Subcutaneous abdominal adipose tissue (tissue), 5 donors: ENCODE measurements at regions not wholly inside any gene's neighbourhood (a gene's known extent, or its start where the extent isn't known, plus 50 kb on each side); places are given as distances from the start of the nearest gene placed in this dataset.

ENCODE experiments used
- H3K27ac ChIP-seq: one replicate; pipeline ENCODE4 v1.7.0; 2013; ENCODE audit warnings: low read depth, mild to moderate bottlenecking, inconsistent platforms, low read length, moderate library complexity
- H3K27me3 ChIP-seq, 5 donors: one replicate each; pipeline ENCODE4 v1.7.0; 2013; ENCODE audit warnings: low read length in 5 of 5, inconsistent platforms in 1 of 5; ENCODE audit not compliant: control insufficient read depth in 5 of 5, insufficient read depth in 4 of 5
- H3K36me3 ChIP-seq, 5 donors: one replicate each; pipeline ENCODE4 v1.7.0; 2013; ENCODE audit warnings: low read length in 5 of 5; ENCODE audit not compliant: control insufficient read depth in 5 of 5, insufficient read depth in 5 of 5
- H3K4me1 ChIP-seq, 5 donors: one replicate each; pipeline ENCODE4 v1.7.0; 2013; ENCODE audit warnings: low read length in 5 of 5, mild to moderate bottlenecking in 3 of 5, moderate library complexity in 1 of 5; ENCODE audit not compliant: control insufficient read depth in 5 of 5, insufficient read depth in 5 of 5
- H3K4me3 ChIP-seq, 5 donors: one replicate each; pipeline ENCODE4 v1.7.0; 2013; ENCODE audit warnings: low read length in 5 of 5, low read depth in 1 of 5
- H3K9ac ChIP-seq, 5 donors: one replicate each; pipeline ENCODE4 v1.7.0; 2013; ENCODE audit warnings: low read length in 5 of 5, mild to moderate bottlenecking in 4 of 5, moderate library complexity in 3 of 5
- H3K9me3 ChIP-seq, 5 donors: one replicate each; pipeline ENCODE4 v1.7.0; 2013; ENCODE audit warnings: low read length in 5 of 5; ENCODE audit not compliant: control insufficient read depth in 5 of 5
- donor health status: healthy.
- donor health status: healthy.
- donor health status: healthy.
- donor health status: healthy.
- donor health status: healthy.

DNA sequence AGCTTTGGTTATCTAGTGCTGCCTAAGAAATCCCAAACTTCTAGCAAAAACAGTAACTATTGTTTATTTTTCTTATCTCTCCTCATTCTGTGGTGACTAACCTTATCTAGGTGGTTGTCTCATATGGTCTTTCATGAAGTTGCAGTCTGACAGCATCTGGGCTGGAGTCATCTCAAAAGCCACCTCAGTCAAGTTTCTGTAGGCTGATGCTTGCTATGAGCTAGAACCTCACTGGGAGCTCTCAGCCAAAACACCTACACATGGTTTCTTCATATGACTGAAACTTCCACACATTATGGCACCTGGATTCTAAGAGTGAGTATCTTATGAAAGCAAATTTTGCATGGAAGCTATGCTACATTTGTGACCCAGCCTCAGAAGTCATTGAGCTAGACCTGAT, 596.4 kb upstream of the VRK2 start:
- no peak overlapping the region for H3K9ac ChIP-seq
- H3K27me3 ChIP-seq: no peaks in the 10 kb centered on the region
- no peak overlapping the region for H3K4me3 ChIP-seq
- H3K36me3 ChIP-seq: no peaks in the 10 kb centered on the region
- H3K9me3 ChIP-seq: no peaks in the 10 kb centered on the region
- H3K4me1 ChIP-seq: peaks cover 0 to 6% (median 3%) of the 10 kb centered on the region in 5 donors
- no peak overlapping the region for H3K27ac ChIP-seq

DNA sequence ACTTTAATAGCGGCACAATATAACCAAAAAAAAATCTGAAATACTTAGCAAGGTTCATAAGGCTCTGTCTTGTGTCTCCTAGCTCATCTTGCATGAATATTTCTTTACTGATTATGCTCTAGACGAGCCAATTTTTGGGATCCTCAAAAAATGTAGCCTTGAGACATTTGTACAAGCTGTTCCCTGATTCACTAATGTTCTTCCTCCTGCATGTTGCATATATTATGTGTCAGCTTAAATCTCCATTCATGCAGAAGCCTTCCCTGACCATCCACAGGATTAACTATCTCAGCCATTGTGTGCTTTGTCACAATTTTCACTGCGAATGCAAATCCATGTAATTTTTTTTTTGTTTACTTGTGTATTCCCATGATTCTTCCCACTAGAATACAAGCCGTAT, 594.0 kb upstream of the VRK2 start:
- no peaks in the 10 kb centered on the region for H3K36me3 ChIP-seq
- no peaks in the 10 kb centered on the region for H3K9me3 ChIP-seq
- H3K27ac ChIP-seq: no peak overlapping the region
- H3K9ac ChIP-seq: no peak overlapping the region
- peaks cover 0 to 6% (median 3%) of the 10 kb centered on the region in 5 donors for H3K4me1 ChIP-seq
- no peaks in the 10 kb centered on the region for H3K27me3 ChIP-seq
- no peak overlapping the region for H3K4me3 ChIP-seq

DNA sequence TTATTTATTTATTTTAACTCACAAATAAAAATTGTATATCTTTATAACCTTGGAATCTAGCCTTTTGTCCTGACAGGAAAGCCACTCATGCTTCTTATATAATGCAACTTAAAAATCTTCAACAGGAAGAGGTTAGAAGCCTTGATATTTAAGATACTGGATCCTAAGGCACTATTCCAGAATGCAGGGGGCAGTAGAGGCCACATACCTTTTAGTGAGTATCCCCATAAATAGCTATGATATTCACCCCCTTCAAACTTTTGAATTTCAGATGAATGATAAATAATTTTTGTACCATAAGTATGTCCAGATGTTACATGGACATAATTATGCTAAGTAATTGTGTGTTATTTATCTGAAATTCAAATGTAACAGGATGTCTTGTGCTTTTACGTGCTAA, 592.7 kb upstream of the VRK2 start:
- peaks cover 0 to 2% (median 0%) of the 10 kb centered on the region in 5 donors for H3K9me3 ChIP-seq
- no peak overlapping the region for H3K9ac ChIP-seq
- peaks cover 0 to 2% (median under 1%) of the 10 kb centered on the region in 5 donors for H3K4me1 ChIP-seq
- no peaks in the 10 kb centered on the region for H3K27me3 ChIP-seq
- H3K4me3 ChIP-seq: no peak overlapping the region
- H3K36me3 ChIP-seq: no peaks in the 10 kb centered on the region
- H3K27ac ChIP-seq: no peak overlapping the region

DNA sequence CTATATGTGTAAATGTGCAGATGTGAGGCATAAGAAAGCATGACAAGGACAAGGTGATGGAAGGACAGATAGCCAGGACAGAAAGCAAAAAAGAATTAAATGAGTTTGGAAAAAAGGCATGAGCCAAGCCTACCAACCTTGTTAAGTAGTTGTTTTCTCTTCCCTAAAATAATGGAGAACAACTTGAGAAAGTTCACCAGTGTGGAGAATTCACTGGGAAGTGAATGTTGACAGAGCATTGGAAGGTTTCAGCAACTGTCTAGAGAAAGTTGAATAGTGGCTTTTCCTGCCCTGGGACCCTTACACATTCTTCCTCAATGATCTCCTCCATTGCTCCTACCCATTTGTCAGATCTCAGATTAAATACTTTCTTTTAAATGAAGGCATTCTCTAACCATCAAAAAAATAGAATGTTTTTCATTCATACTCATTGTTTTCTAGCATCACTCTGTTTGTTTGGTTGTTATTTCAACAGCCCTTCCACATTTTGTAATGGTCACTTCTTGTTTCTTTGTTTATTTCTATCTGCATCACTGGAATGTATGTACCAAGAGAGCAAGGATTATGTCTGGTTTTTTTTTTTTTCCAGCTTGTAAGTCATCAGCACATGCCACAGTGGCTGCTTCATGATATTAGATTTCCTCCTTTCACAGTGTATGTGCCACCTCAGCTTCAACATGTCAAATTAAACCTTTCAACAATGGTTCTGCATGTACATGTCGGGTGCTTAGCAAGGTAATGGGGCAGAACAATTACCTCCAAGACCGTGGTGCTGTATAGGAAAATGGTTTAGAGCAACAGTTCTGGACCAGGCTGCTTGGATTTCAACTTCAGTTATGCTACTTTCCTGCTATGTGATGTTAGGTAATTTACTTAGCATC, 586.0 kb upstream of the VRK2 start:
- Histone ChIP-seq H3K27me3 (no peaks in the 10 kb centered on the region), H3K4me1 (no peaks in the 10 kb centered on the region), H3K36me3 (no peaks in the 10 kb centered on the region), H3K27ac (no peak overlapping the region), H3K9me3 (peaks cover 0 to 3% (median 0%) of the 10 kb centered on the region in 5 donors), H3K9ac (no peak overlapping the region), H3K4me3 (no peak overlapping the region)

DNA sequence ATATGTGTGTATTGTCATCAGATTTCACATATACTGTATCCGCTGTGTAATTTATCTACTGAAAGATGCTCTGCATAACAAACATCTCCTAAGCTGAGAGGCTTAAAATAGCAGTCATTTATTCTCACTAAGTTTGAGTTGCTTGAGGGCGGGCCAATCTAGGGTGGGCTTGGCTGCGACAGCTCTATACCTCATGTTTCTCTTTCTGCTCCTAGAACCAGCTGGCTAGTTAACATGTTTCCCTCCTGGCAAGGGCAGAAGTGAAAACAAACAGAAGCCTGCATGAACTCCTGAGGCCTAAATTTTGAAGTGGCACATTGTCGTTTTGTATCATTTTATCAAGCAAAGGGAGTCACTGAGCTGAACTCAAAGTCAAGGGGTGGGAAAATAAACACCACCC, 585.0 kb upstream of the VRK2 start:
- Histone ChIP-seq H3K27ac (no peak overlapping the region), H3K9me3 (peaks cover 0 to 3% (median 0%) of the 10 kb centered on the region in 5 donors), H3K9ac (no peak overlapping the region), H3K36me3 (no peaks in the 10 kb centered on the region), H3K4me3 (no peak overlapping the region), H3K27me3 (no peaks in the 10 kb centered on the region), H3K4me1 (no peaks in the 10 kb centered on the region)

DNA sequence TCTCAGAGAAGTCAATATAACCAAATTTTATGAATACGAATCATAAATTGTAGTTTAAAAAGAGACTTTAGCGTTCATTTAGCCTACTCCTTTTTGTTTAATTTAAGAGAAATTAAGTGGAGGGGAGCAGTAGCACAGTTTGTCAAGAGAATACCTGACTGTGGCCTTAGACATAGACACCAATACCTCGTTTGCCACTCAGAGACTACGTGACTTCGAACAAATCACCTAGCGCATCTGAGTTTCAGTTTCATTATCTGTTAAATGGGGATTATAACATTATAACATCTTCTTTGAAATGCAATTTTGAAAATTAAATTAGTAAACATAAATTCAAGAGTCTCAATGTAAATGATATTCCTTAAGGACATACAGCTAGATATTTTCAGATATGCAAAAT, 581.5 kb upstream of the VRK2 start:
- H3K27ac ChIP-seq: no peak overlapping the region
- no peaks in the 10 kb centered on the region for H3K27me3 ChIP-seq
- no peaks in the 10 kb centered on the region for H3K36me3 ChIP-seq
- no peak overlapping the region for H3K4me3 ChIP-seq
- H3K9ac ChIP-seq: no peak overlapping the region
- no peaks in the 10 kb centered on the region for H3K4me1 ChIP-seq
- H3K9me3 ChIP-seq: no peaks in the 10 kb centered on the region

DNA sequence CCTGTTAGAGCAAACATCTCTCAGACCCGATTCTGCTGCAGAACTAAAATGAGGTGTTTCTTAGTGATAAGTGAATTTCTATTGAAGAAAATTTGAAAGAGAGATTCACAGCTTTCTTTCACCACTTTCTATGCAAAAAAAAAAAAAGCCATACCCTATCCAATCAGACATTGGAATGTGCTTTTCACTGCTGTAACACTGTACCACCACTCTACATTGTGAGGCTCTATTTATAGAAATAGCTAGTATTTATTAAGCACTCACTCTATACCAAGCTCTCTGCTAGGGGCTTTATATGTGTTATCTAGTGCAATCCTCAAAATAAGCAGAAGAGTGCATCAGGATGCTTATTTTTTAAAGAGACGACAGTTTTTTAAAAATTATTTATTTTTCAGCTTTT, 580.6 kb upstream of the VRK2 start:
- Histone ChIP-seq H3K27ac (no peak overlapping the region), H3K4me1 (no peaks in the 10 kb centered on the region), H3K4me3 (no peak overlapping the region), H3K36me3 (no peaks in the 10 kb centered on the region), H3K27me3 (no peaks in the 10 kb centered on the region), H3K9me3 (no peaks in the 10 kb centered on the region), H3K9ac (no peak overlapping the region)

DNA sequence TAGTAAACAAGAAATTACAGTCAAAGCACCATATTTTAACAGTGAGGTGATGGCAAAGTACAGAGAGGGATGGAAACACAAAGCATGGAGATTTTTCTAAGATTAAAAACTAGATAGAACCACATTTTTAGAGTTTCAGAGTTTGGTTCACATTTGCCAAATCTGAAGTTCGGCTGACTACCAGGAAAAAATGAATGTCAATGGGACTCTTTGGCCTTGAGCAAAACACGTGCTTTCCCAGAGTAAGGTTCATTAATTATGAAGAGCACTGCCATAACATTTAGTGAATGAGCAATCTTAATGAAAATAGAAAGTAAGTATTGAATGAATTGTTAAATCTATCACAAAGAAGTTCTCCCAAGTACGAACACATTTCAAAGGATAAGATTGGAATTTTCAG, 571.2 kb upstream of the VRK2 start:
- H3K27ac ChIP-seq: no peak overlapping the region
- H3K4me1 ChIP-seq: no peaks in the 10 kb centered on the region
- no peak overlapping the region for H3K4me3 ChIP-seq
- H3K9ac ChIP-seq: no peak overlapping the region
- H3K9me3 ChIP-seq: no peaks in the 10 kb centered on the region
- H3K27me3 ChIP-seq: no peaks in the 10 kb centered on the region
- no peaks in the 10 kb centered on the region for H3K36me3 ChIP-seq

DNA sequence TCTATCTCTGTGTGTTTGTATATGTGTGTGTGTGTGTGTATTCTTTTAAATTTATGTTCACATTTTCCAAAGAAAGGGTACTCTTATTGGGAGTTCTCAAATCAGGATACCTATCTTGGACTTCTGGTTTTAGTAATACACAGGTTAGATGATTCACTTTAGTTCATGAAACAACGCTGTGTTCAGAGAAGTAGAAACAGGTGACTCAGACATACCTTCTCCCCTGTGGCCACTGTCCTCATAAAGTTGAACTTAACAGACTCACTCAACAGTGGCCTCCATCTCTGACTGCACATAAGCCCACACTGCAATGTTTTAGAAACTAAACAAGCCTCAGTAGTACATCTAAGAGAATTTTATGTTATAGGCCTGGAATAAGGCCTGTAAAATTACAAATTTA, 566.6 kb upstream of the VRK2 start:
- H3K27me3 ChIP-seq: no peaks in the 10 kb centered on the region
- H3K9me3 ChIP-seq: no peaks in the 10 kb centered on the region
- no peaks in the 10 kb centered on the region for H3K36me3 ChIP-seq
- no peak overlapping the region for H3K27ac ChIP-seq
- no peak overlapping the region for H3K4me3 ChIP-seq
- H3K4me1 ChIP-seq: no peaks in the 10 kb centered on the region
- H3K9ac ChIP-seq: no peak overlapping the region

DNA sequence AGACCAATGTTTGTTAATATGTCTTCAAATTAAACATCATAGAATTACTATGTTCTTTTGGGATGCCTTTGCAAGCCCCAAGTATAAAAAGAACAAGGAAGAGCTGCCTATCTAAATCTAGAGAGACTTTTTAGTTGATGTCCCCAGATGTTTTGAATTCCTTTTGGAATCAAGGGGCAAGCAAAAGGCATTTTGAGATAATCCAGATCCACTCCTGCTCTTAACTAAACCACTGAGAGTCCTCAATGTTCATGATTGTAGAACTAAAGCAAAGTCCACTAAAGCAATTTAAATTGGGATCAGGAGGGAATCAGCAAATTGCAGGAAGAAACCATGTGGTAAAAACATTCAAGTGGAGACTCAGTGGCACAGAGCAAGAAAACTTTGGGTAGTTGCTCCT, 558.5 kb upstream of the VRK2 start:
- H3K27ac ChIP-seq: no peak overlapping the region
- no peaks in the 10 kb centered on the region for H3K9me3 ChIP-seq
- no peaks in the 10 kb centered on the region for H3K27me3 ChIP-seq
- no peaks in the 10 kb centered on the region for H3K36me3 ChIP-seq
- no peak overlapping the region for H3K9ac ChIP-seq
- H3K4me3 ChIP-seq: no peak overlapping the region
- peaks cover 0 to 4% (median 0%) of the 10 kb centered on the region in 5 donors for H3K4me1 ChIP-seq
